ENCODE measurements at regions not wholly inside any gene's neighbourhood (a gene's known extent, or its start where the extent isn't known, plus 50 kb on each side); places are given as distances from the start of the nearest gene placed in this dataset.

- DNase-seq (ENCODE audit: low spot score) = no peak
These were observed 60.4 kb upstream of the PLAC8 start for GRCh38 chr4:83174844-83175414.

GRCh38 chr4:83172371-83172770 lies 57.8 kb upstream of the PLAC8 start:
- intact Hi-C loops (cut with DNase I) = no loop called here
- DNase-seq (ENCODE audit: low spot score) = no peak

More at GRCh38 chr4:83174844-83175414, 60.4 kb upstream of the PLAC8 start:
- intact Hi-C loops (cut with DNase I) = no loop called here

GRCh38 chr4:83171436-83172039 lies 57.0 kb upstream of the PLAC8 start:
- intact Hi-C loops (cut with DNase I) = no loop called here
- DNase-seq (ENCODE audit: low spot score) = no peak

GRCh38 chr4:83170952-83171399 lies 56.4 kb upstream of the PLAC8 start:
- DNase-seq (ENCODE audit: low spot score) = no peak
- intact Hi-C loops (cut with DNase I) = no loop called here
